MM.1S (cell line): ENCODE measurements at regions not wholly inside any gene's neighbourhood (a gene's known extent, or its start where the extent isn't known, plus 50 kb on each side); places are given as distances from the start of the nearest gene placed in this dataset.

Source experiments
- EZH2 ChIP-seq: fragments of 300-600 bp; sonication (generic); optimal IDR thresholded peaks from 2 replicates; pipeline ENCODE3; 2017; ENCODE audit warnings: low read depth, mild to moderate bottlenecking, antibody characterized with exemption, low read length, mixed read lengths
- TF ChIP-seq, protein P1 (sequence below): fragments of 300-600 bp; sonication (generic); IDR thresholded peaks from 2 replicates; pipeline ENCODE4 v1.5.1; 2016; ENCODE audit warnings: antibody characterized with exemption, low read length, mixed read lengths

DNA sequence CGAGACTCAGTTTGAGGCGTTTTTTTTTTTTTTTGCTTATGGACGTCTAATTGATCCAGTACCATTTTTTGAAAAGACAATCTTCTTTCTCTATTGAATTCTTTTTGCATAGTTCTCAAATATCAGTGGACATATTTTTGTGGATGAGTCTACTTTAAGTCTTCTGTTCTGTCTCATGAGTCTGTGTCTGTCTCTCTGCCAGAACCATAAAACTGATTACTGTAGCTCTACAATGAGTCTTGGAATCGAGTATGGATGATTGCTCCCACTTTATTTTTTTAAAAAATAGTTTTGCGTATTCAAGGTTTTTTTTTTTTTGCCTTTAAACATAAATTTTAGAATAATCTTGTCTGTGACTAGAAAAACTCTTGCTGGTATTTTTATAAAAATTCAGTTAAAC lies 323.5 kb downstream of the ZNF326 start:
- TF ChIP-seq, protein P1, sequence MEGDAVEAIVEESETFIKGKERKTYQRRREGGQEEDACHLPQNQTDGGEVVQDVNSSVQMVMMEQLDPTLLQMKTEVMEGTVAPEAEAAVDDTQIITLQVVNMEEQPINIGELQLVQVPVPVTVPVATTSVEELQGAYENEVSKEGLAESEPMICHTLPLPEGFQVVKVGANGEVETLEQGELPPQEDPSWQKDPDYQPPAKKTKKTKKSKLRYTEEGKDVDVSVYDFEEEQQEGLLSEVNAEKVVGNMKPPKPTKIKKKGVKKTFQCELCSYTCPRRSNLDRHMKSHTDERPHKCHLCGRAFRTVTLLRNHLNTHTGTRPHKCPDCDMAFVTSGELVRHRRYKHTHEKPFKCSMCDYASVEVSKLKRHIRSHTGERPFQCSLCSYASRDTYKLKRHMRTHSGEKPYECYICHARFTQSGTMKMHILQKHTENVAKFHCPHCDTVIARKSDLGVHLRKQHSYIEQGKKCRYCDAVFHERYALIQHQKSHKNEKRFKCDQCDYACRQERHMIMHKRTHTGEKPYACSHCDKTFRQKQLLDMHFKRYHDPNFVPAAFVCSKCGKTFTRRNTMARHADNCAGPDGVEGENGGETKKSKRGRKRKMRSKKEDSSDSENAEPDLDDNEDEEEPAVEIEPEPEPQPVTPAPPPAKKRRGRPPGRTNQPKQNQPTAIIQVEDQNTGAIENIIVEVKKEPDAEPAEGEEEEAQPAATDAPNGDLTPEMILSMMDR = no peak
- no peak for TF ChIP-seq EZH2
